A549 (cell line): ENCODE measurements at regions not wholly inside any gene's neighbourhood (a gene's known extent, or its start where the extent isn't known, plus 50 kb on each side); places are given as distances from the start of the nearest gene placed in this dataset.

Experiments used
- ATAC-seq, 2 experiments: fragments of 200-7000 bp in 1 of 2; fragments of >200 bp in 1 of 2; cut with Nextera tagmentation in 1 of 2; cut with Tn5 transposase in 1 of 2; 3 replicates each; pipeline versions ENCODE4 v1.8.0 to v1.9.1; 2018 to 2020; ENCODE audit warnings: mild to moderate bottlenecking in 1 of 2, moderate library complexity in 1 of 2
- CTCF ChIA-PET: fragments of 300-600 bp; sonication (Branson Sonifier 250); formaldehyde crosslinking; extraction: SDS; loops from one replicate; lab custom pipeline; 2021; ENCODE audit warnings: antibody characterized with exemption, inconsistent platforms; lab: Yijun Ruan, JAX
- POLR2A ChIA-PET: fragments of 350-600 bp; formaldehyde crosslinking; extraction: SDS; loops from one replicate; lab custom pipeline; 2021; ENCODE audit warnings: antibody characterized with exemption, inconsistent platforms; lab: Yijun Ruan, JAX
- DNase-seq, 2 experiments: peaks; one replicate each; pipeline versions ENCODE4 v3.0.0 to v3.0.0-alpha.2; 2011 to 2016; ENCODE audit warnings: low read depth in 1 of 2, low spot score in 1 of 2
- FAIRE-seq: peaks from 2 replicates; lab custom pipeline; 2011; peaks lifted over from hg19 to GRCh38; lab: Jason Lieb, UNC
- H3K27ac ChIP-seq, 2 experiments: fragments of >200 bp; sonication (Bioruptor Twin); formaldehyde crosslinking; 3 replicates each; pipeline ENCODE4 v1.5.1; 2016 to 2017
- H3K4me1 ChIP-seq: fragments of >200 bp; sonication (Bioruptor Twin); formaldehyde crosslinking; 3 replicates; pipeline ENCODE4 v1.6.1; 2016
- H3K4me2 ChIP-seq: fragments of >200 bp; sonication (Bioruptor Twin); formaldehyde crosslinking; 3 replicates; pipeline ENCODE4 v1.6.1; 2016
- H3K4me3 ChIP-seq: fragments of >200 bp; sonication (Bioruptor Twin); formaldehyde crosslinking; 3 replicates; pipeline ENCODE4 v1.5.1; 2016
- H3K9me3 ChIP-seq: fragments of >200 bp; sonication (Bioruptor Twin); formaldehyde crosslinking; 3 replicates; pipeline ENCODE4 v1.6.1; 2016
- CEBPB ChIP-seq, 2 experiments: fragments of >200 bp in 1 of 2; sonication (Bioruptor Twin) in 1 of 2; formaldehyde crosslinking in 1 of 2; IDR thresholded peaks; 2 replicates each; pipeline ENCODE4 v1.6.1; 2012 to 2016
- CHD2 ChIP-seq: fragments of 150-350 bp; IDR thresholded peaks from 2 replicates; pipeline ENCODE4 v1.6.1; 2014; ENCODE audit warnings: low read length; ENCODE audit not compliant: partially characterized antibody
- CHD4 ChIP-seq: fragments of 200-600 bp; sonication (generic); IDR thresholded peaks from 2 replicates; pipeline ENCODE4 v1.6.1; 2016; ENCODE audit warnings: antibody characterized with exemption, mild to moderate bottlenecking, borderline replicate concordance
- CTCF ChIP-seq: fragments of >200 bp; sonication (Bioruptor Twin); formaldehyde crosslinking; IDR thresholded peaks from 3 replicates; pipeline ENCODE4 v1.5.1; 2016
- FOXS1 ChIP-seq: fragments of 250-450 bp; sonication (Bioruptor Pico); IDR thresholded peaks from 2 replicates; pipeline ENCODE4 v1.5.0; 2020; ENCODE audit warnings: mild to moderate bottlenecking, moderate library complexity
- GATA3 ChIP-seq: IDR thresholded peaks from 2 replicates; pipeline ENCODE4 v1.6.1; 2012; ENCODE audit warnings: borderline replicate concordance
- HDAC2 ChIP-seq: fragments of 200-600 bp; sonication (generic); IDR thresholded peaks from 2 replicates; pipeline ENCODE4 v1.6.1; 2016
- HMGXB4 ChIP-seq: fragments of 250-450 bp; sonication (Bioruptor Pico); IDR thresholded peaks from 2 replicates; pipeline ENCODE4 v1.5.0; 2021; ENCODE audit warnings: mild to moderate bottlenecking, moderate library complexity, borderline replicate concordance
- HOXA7 ChIP-seq: fragments of 250-450 bp; sonication (Bioruptor Pico); IDR thresholded peaks from 2 replicates; pipeline ENCODE4 v1.5.0; 2020; ENCODE audit warnings: mild to moderate bottlenecking, moderate library complexity
- JUNB ChIP-seq: fragments of >200 bp; sonication (Bioruptor Twin); formaldehyde crosslinking; IDR thresholded peaks from 2 replicates; pipeline ENCODE4 v1.6.1; 2016
- MAFK ChIP-seq: fragments of 450-650 bp; IDR thresholded peaks from 2 replicates; pipeline ENCODE4 v1.6.1; 2014; ENCODE audit not compliant: partially characterized antibody
- MAZ ChIP-seq: fragments of 150-350 bp; IDR thresholded peaks from 2 replicates; pipeline ENCODE4 v1.6.1; 2014; ENCODE audit warnings: antibody characterized with exemption, low read depth, low read length, borderline replicate concordance
- NFE2L2 ChIP-seq: fragments of 150-350 bp; conservative IDR thresholded peaks from 2 replicates; pipeline ENCODE4 v1.6.1; 2014; ENCODE audit warnings: low read length
- NR3C1 ChIP-seq: fragments of >200 bp; sonication (Bioruptor Twin); formaldehyde crosslinking; IDR thresholded peaks from 3 replicates; pipeline ENCODE4 v1.6.1; 2017
- PBX3 ChIP-seq: IDR thresholded peaks from 2 replicates; pipeline ENCODE4 v1.6.1; 2012
- PHF8 ChIP-seq: fragments of 200-600 bp; sonication (generic); IDR thresholded peaks from 2 replicates; pipeline ENCODE4 v1.6.1; 2016; ENCODE audit warnings: low read depth, mild to moderate bottlenecking, antibody characterized with exemption, moderate library complexity, borderline replicate concordance
- RARB ChIP-seq: fragments of 250-450 bp; sonication (Bioruptor Pico); IDR thresholded peaks from 2 replicates; pipeline ENCODE4 v1.8.0; 2021; ENCODE audit warnings: mild to moderate bottlenecking, moderate library complexity
- REST ChIP-seq: fragments of 200-600 bp; sonication (generic); IDR thresholded peaks from 2 replicates; pipeline ENCODE4 v1.6.1; 2016; ENCODE audit warnings: antibody characterized with exemption, mild to moderate bottlenecking, moderate library complexity
- RFX5 ChIP-seq: fragments of 450-650 bp; IDR thresholded peaks from 2 replicates; pipeline ENCODE4 v1.7.1; 2014; ENCODE audit warnings: antibody characterized with exemption, mild to moderate bottlenecking, moderate library complexity
- SREBF2 ChIP-seq: fragments of 450-650 bp; IDR thresholded peaks from 2 replicates; pipeline ENCODE4 v1.6.1; 2014; ENCODE audit warnings: mild to moderate bottlenecking, moderate library complexity
- TFCP2L1 ChIP-seq: fragments of 250-450 bp; sonication (Bioruptor Pico); IDR thresholded peaks from 2 replicates; pipeline ENCODE4 v1.5.0; 2021; ENCODE audit warnings: mild to moderate bottlenecking
- USF2 ChIP-seq: fragments of 450-650 bp; IDR thresholded peaks from 2 replicates; pipeline ENCODE4 v1.6.1; 2014; ENCODE audit warnings: antibody characterized with exemption
- ZSCAN20 ChIP-seq: fragments of 250-450 bp; sonication (Bioruptor Pico); IDR thresholded peaks from 2 replicates; pipeline ENCODE4 v1.8.0; 2022; ENCODE audit warnings: mild to moderate bottlenecking, moderate library complexity
- WGBS: methylation state at CpG from one replicate; pipeline ENCODE4 v1.1.6; 2017; ENCODE audit errors: missing lambda C conversion rate; 5-methylcytosine and 5-hydroxymethylcytosine counted together

GRCh38 chr13:64052521-64052920, 2636.9 kb upstream of the PCDH20 start:
- no peaks in the 10 kb centered on the region for H3K9me3 ChIP-seq
- DNase-seq (no peak), FAIRE-seq (no peak), ATAC-seq (no peak)
- POLR2A ChIA-PET = no interaction called here
- H3K27ac ChIP-seq = no peak overlapping the region
- no peak overlapping the region for H3K4me3 ChIP-seq
- WGBS = 11% methylated on average over 1 of the region's 1 CpG
- no peak overlapping the region for H3K4me2 ChIP-seq
- CTCF ChIA-PET = no interaction called here
- H3K4me1 ChIP-seq = no peaks in the 10 kb centered on the region
- TF ChIP-seq NR3C1 = no peak
- TF ChIP-seq CHD2 = no peak
- no peak for TF ChIP-seq SREBF2
- TF ChIP-seq FOXS1 (CRISPR knock-in tag) = no peak
- no peak for TF ChIP-seq PBX3
- no peak for TF ChIP-seq ZSCAN20 (CRISPR knock-in tag)
- no peak for TF ChIP-seq CTCF
- no peak for TF ChIP-seq RFX5
- TF ChIP-seq JUNB = no peak
- TF ChIP-seq USF2 = no peak
- no peak for TF ChIP-seq HDAC2
- TF ChIP-seq CEBPB (IDR thresholded peaks at IDR 0.05) = no peak

GRCh38 chr13:64051278-64051677, 2635.6 kb upstream of the PCDH20 start:
- Histone ChIP-seq H3K27ac (no peak overlapping the region), H3K4me1 (no peaks in the 10 kb centered on the region), H3K4me3 (no peak overlapping the region), H3K9me3 (no peaks in the 10 kb centered on the region), H3K4me2 (no peak overlapping the region)
- POLR2A ChIA-PET = no interaction called here
- no peak for ATAC-seq
- no peak for FAIRE-seq
- CTCF ChIA-PET = no interaction called here
- DNase-seq = no peak
- TF ChIP-seq NFE2L2 = no peak
- TF ChIP-seq RARB (CRISPR knock-in tag) = no peak
- TF ChIP-seq MAFK = no peak
- TF ChIP-seq HMGXB4 (CRISPR knock-in tag) = no peak
- no peak for TF ChIP-seq MAZ
- no peak for TF ChIP-seq GATA3
- no peak for TF ChIP-seq PHF8
- no peak for TF ChIP-seq HOXA7 (CRISPR knock-in tag)
- TF ChIP-seq PBX3 = no peak
- no peak for TF ChIP-seq REST
- TF ChIP-seq JUNB = no peak
- TF ChIP-seq CHD4 = no peak
- TF ChIP-seq TFCP2L1 (CRISPR knock-in tag) = no peak
